ENCODE measurements at regions not wholly inside any gene's neighbourhood (a gene's known extent, or its start where the extent isn't known, plus 50 kb on each side); places are given as distances from the start of the nearest gene placed in this dataset.

DNA sequence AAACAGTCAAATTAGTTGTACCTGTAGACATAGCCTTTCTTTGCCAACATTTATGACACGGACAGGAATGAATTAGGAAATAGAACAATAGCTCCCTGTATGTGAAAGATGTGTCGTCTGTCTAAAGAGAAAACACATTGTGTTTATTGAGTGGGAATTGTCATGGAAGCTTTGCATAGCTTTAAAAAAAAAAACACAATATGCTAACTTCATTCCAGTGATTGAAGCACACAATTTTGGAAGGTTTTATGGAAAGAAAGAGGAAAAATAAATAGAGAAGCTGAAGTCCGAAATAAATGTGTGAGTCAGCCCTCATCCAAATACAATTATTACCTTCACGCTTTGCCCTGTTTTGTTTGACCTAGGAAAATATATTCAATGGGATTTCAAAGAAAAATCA, 1095.7 kb downstream of the TSN start:
- no peak for DNase-seq

DNA sequence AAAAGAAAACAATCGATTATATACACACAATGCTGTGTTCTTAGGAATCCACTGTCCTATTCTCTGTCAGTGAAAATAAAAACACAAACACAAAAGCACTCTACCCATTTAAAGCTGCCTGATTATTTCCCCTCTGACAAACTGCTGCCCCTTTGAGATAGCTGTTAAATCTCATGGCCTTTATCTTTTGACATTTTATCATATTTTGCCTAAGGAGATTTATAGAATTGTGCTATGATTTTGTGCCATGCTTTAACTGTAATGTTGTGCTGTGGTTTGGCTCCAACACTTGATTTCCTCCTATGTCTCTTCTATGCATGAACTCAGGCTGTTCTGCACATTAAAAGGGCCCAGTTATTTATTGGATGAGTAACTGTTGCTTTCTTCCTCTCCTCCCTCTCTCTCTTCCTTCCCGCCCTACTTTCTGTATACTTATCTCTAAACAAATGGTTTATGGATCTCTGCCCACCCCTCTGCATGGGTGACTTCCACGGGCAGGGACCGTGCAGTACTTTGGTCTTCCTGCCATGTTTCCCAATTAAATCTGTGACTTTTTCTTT, 1096.6 kb downstream of the TSN start:
- no peak for DNase-seq

DNA sequence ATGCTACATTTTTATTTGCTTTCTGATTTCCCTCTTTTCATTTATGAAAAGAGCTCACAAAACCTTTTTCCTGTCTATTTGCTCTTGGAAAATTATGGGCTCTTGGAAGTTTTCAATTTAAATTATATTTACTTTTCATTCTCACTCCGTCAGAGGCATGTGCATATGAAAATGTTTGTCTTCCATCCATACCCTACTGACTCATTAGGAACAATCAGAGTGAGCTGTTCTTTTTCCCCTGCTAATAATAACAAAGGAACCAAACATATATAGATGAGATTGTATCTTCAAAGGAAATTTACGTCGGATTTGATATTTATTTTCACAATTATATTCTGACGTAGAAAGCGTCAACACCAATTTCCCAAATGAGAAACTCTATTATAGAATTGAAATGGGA, 1101.2 kb downstream of the TSN start:
- DNase-seq: no peak

DNA sequence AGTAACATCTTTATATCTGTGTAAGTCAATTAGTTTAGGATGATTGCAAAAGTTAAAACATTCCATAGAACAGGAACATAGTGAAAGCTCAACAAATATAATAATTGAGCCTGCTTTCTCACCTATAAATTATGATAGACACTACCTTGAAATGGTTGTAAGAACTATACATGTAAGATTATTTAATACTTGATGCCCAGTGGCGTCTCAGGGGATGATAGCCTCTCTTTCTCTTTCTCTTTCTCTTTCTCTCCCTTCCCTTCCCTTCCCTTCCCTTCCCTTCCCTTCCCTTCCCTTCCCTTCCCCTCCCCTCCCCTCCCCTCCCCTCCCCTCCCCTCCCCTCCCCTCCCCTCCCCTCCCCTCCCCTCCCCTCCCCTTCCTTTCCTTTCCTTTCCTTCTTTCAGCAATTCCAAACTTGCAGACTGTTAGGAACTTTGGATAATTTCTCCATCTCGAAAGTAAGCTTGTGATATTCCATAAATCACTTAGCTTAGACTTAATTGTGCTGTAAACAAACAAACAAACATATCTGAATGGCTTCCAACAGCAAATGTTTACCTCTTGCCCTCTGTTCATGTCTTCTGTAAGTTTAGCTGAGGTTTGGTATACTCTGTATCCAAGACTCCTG, 1102.7 kb downstream of the TSN start:
- no peak for DNase-seq

- DNase-seq: no peak
These were observed 1103.4 kb downstream of the TSN start for GRCh38 chr2:122858813-122859212.

GRCh38 chr2:122859260-122859659, 1103.8 kb downstream of the TSN start:
- no peak for DNase-seq

- no peak for DNase-seq
These were observed 1108.1 kb downstream of the TSN start for GRCh38 chr2:122863532-122863931.

GRCh38 chr2:122864728-122865127, 1109.3 kb downstream of the TSN start:
- DNase-seq: no peak

- DNase-seq: no peak
These were observed 1110.6 kb downstream of the TSN start for GRCh38 chr2:122866095-122866494.

- DNase-seq: no peak
These were observed 1112.5 kb downstream of the TSN start for GRCh38 chr2:122867941-122868340.

DNA sequence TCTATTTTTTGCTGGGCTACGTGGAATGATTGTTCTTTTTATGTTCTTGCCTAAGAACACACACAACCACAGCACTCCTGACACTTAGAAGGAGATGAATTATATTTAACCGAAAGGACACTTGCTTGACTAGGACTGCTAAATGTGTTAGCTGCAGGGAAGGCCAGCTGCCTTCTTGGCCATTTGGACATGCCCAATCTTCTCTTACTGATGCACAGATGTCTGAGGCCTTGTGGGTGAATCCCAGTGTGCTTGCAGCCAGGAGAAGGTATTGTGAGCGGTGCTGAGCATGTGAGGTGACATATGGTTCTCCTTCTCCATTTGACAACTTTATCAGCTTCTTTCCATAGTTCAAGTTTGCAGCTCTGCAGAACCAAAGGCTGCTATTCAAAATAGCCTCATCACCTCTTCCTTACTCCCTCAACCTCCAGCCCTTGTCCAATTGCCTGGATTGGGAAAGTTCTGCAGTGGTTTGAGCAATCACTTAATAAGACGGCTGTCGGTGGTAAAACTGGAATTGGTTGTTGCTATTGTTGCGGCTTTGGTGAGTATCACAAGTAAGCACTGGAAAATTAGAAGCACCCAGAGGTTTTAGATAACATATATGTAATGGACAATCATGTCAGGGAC, 1113.3 kb downstream of the TSN start:
- no peak for DNase-seq

DNA sequence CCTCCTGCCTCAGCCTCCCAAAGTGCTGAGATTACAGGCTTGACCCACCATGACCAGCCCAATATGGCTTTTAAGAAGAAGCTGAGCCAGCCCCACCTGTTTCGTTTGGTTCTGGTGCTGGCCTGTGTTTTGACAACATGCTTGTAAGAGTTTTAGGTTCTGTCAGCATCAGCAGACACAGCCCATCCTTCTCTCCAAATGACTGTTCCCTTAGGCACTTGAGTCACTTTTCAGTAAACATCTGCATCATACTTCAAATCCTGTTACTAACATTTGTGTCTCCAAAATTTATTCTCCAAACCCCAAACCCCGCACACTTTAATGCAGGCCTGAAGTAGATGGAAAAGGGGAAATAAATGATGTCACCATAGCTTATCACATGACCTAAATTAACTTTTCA, 1118.5 kb downstream of the TSN start:
- no peak for DNase-seq

GRCh38 chr2:122875091-122875865, 1119.8 kb downstream of the TSN start:
- DNase-seq: no peak

GRCh38 chr2:122883849-122884248, 1128.4 kb downstream of the TSN start:
- DNase-seq: no peak

DNA sequence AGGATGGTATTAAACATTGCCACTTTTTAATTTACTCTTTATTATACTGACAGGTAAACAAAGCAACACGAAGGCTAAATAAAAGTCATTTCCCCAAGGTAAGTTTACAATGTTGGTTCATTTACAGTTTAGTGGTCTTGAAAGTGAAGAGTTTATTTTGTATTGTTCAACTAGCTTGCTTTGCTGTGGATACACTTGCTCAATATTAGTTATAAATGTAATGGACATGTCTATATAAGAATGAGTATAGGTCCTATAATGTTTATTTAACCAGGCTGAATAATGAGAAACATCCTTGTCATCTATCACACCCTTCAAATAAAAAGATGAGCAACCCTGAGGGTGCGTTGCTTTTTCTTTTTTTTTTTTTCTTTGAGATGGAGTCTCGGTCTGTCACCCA, 1129.4 kb downstream of the TSN start:
- no peak for DNase-seq

DNA sequence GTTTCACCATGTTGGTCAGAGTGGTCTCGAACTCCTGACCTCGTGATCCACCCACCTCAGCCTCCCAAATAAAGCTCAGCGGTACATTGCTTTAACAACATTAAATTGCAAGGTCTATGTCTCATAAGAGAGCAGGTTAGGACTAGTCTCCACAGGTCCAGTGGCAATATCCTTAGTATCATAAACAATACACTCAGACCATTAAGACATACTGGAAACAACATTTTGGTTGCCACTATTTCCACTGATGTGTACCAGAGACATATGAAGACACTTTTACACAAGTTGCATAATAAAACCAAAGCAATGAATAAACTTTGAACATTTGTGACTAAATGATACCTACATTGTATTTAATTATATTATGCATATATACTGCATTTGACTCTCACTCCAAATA, 1130.0 kb downstream of the TSN start:
- DNase-seq: no peak

DNA sequence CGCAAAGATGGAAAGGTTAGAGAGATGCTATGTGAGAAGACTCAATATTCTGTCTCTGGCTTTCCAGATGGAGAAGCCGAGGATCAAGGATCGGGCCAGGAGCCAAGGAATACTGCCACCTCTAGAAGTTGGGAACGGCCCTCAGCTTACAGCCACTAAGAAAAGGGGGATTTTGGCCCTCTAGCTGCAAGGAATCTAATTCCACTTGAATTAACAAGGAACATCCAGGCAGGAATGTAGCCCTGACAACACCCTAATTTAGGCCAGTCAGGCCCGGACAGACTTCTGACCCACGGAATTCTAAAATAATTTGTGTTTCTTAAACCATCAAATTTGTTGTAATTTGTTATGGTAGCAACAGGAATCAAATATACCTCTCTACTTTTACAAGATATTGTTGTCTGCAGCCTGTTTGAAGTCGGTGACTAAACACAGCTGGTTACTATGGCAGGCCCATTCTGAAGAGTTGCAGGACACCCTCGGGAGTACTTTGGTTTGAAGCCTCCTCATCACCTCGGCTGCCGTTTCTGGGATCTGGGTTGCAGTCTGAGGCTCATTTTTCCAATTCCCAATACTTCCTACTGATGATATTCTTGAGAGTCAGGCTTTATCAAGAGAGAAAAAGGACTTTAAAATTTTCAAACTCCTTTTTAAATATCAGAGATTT, 1131.2 kb downstream of the TSN start:
- DNase-seq: no peak

- no peak for DNase-seq
These were observed 1125.5 kb upstream of the CNTNAP5 start for GRCh38 chr2:122899614-122900013.

GRCh38 chr2:122905431-122905830, 1119.7 kb upstream of the CNTNAP5 start:
- DNase-seq: no peak

DNA sequence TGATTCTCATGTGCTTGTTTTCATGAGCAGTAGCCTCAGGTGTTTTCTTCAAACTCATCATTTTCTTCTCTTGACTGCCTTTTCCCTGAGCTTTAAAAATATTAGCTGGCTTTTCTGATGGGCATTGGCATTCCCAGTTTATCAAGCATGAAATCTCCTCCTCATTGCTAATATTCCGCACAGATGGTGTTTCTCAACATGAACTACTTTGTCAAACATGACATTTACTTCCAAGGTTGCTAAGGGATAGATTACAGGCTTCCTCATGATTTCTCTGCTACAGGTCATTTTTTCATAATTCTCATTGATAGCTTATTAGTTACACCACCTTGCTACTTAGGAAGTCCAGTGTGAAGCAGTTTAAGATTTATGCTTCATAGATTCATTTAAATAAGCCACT, 1116.9 kb upstream of the CNTNAP5 start:
- DNase-seq: no peak

DNA sequence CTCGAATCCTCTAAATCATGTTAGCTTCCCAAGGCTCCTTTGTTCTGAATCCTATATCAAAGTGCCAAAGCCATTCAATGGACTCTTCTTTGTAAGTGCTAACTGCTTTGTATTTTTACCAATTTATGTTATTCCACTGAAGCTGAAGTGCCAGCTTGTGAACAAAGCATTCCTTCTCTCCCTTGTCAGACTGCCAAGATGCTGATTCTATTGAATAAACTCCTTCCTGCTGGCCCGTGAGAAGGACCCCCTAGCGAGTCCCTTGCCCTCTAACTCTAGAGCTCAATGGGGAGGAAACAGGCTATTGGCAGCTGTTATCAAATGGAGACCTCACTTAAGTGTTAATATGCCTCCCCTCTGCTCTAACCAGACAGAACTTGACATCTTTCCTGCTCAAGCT, 1097.9 kb upstream of the CNTNAP5 start:
- no peak for DNase-seq

DNA sequence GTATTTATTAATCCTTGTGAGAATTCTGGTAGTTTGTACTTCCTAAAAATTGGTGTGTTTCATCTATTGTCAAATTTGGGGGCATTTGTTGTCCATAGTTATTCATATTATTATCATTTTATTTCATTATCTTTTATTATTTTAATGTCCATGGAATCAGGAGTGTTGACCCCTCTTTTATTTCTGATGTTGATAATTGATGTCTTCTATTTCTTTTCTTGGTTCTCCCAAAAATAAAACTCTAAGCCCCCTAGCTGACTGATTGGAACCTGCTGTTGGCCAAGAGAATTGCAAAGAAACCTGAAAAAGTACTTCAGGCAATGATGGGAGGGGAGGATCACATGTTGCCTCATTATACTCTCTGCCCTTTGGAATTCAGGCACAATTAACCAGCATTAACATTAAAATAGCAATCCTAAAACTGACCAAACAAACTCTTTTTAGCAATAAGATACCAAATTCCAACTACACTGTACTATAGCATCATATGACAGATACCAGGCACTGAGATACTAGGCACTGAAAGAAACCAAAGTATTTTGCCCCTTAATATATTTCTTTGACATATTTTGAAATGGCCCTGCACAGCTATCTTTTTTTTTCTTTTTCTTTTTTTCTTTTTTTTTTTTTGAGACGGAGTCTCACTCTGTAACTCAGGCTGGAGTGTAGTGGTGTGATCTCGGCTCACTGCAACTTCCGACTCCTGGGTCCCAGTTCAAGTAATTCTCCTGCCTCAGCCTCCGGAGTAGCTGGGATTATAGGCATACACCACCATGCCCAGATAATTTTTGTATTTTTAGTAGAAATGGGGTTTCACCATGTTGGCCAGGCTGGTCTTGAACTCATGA, 1097.2 kb upstream of the CNTNAP5 start:
- DNase-seq: no peak

DNA sequence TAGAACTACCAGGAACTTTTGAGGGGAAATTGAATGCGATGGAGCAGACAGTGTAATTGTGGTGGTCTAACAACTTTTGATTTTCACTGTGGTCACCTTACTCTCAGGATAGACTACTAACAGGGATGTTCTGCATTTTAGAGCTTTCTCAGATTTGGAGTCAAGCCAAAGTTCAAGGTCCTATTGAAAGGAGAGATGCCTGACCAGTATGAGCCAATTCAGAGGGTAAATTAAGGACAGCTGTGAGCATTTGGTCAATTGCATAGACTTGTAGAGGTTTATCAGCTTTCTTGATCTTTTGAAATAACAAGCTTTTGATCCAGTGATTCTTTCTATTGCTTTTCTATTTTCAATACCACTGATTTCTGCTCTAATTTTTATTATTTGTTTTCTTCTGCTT, 1095.7 kb upstream of the CNTNAP5 start:
- no peak for DNase-seq

All from fibroblast of upper back skin (primary cell).